A673 (cell line): ENCODE measurements at regions not wholly inside any gene's neighbourhood (a gene's known extent, or its start where the extent isn't known, plus 50 kb on each side); places are given as distances from the start of the nearest gene placed in this dataset.

Experiments used
- CTCF ChIP-seq: fragments of 300-800, 200-600 bp; sonication (generic); conservative IDR thresholded peaks from 2 replicates; pipeline ENCODE4 v1.5.1; 2017; ENCODE audit warnings: low read depth, mild to moderate bottlenecking, antibody characterized with exemption, low read length, moderate library complexity, mixed read lengths
- EZH2 ChIP-seq: fragments of 200-600 bp; sonication (generic); IDR thresholded peaks from 2 replicates; pipeline ENCODE4 v1.6.1; 2017; ENCODE audit warnings: borderline replicate concordance, low read depth, mild to moderate bottlenecking, mixed read lengths, antibody characterized with exemption, low read length; ENCODE audit not compliant: poor library complexity, severe bottlenecking

DNA sequence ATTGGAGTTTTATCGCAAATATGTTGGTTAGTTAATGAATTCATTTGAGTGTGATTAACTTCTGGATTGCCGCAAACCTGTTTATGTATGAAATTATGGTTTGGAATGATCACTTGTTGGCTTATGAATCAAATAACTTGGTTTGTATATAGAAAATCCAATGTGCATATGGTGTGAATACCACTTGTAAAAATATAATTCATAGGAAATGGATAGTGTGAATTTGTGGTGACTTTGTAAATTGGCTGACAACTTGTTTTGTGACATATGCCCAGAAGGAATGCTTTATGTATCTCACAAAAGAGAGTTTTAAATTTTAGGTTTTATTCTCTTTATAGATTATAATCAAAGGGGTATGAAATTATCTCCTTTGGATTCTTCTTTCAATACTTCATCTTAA, 436.2 kb downstream of the EPHA5 start:
- TF ChIP-seq CTCF (no peak), EZH2 (no peak)
